ENCODE measurements at regions not wholly inside any gene's neighbourhood (a gene's known extent, or its start where the extent isn't known, plus 50 kb on each side); places are given as distances from the start of the nearest gene placed in this dataset.
A peak's percentile ranks its signal among the peaks of the same experiment; 100 is the strongest.
"Not testable (repeated sequence)": the region's sequence is repeated elsewhere in the genome, so short reads cannot be mapped to it uniquely, and the experiment has no call there.

DNA sequence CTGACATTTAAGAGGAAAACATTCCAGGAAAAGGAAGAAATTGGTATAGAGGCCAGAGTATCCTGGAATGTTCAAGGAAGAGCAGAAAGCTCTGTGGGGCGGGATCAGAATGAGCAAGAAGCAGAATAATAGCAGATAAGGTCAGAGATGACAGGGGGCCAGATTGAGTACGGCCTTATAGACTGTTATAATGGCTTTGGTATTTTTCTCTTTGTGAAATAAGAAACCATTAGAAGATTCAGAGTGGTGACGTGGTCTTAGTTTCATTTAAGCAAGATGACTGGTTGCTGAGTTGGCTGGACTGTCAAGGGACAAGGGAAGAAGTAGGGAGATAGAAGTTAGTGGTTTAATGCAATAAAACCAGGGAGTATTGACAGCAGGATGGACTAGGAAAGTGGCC lies 218.3 kb upstream of the SOX2 start:
- Histone ChIP-seq H3K9ac (ENCODE audit: low read length) (no peak overlapping the region), H3K79me2 (ENCODE audit: low read length) (no peaks in the 10 kb centered on the region), H3K9me2 (replicated peaks; ENCODE audit: insufficient read depth, low read length) (no peaks in the 10 kb centered on the region), H3K4me1 (ENCODE audit: low read length) (no peaks in the 10 kb centered on the region), H2AFZ (ENCODE audit: low read length) (no peak overlapping the region), H3K27me3 (ENCODE audit: low read length) (no peaks in the 10 kb centered on the region), H3K4me3 (ENCODE audit: low read length) (no peak overlapping the region), H3K27ac (ENCODE audit: low read length) (no peak overlapping the region), H4K20me1 (ENCODE audit: insufficient read depth, low read depth, low read length) (no peaks in the 10 kb centered on the region), H3K4me2 (ENCODE audit: low read depth, low read length, poor library complexity, severe bottlenecking) (no peak overlapping the region), H3K36me3 (ENCODE audit: insufficient read depth, low read length) (no peaks in the 10 kb centered on the region), H3K9me3 (ENCODE audit: low read length) (no peaks in the 10 kb centered on the region)
- no peak for DNase-seq

DNA sequence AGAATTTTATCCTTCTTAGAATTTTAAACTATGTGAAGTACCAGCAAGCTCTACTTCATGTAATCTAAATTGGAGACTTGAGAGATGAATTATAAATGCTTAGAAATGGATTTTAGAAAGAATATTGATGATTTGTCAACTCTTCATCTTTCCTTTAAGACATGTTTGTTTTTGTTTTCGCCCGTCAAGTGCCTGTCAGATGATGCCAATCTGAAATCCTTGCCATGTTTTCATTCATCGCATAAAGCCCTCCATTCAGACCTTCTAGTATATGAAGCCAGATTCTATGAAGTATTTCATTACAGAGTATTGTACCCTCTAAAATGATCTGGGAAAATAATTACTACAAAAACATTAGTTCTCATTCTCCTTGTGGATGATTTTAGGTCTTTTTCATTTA lies 223.2 kb upstream of the SOX2 start:
- no peaks in the 10 kb centered on the region for H3K36me3 ChIP-seq (ENCODE audit: insufficient read depth, low read length)
- no peaks in the 10 kb centered on the region for H3K79me2 ChIP-seq (ENCODE audit: low read length)
- no peaks in the 10 kb centered on the region for H3K9me3 ChIP-seq (ENCODE audit: low read length)
- H2AFZ ChIP-seq (ENCODE audit: low read length), result no peak overlapping the region
- no peak for DNase-seq
- H3K27me3 ChIP-seq (ENCODE audit: low read length), result no peaks in the 10 kb centered on the region
- no peak overlapping the region for H3K4me2 ChIP-seq (ENCODE audit: low read depth, low read length, poor library complexity, severe bottlenecking)
- no peaks in the 10 kb centered on the region for H4K20me1 ChIP-seq (ENCODE audit: insufficient read depth, low read depth, low read length)
- no peak overlapping the region for H3K27ac ChIP-seq (ENCODE audit: low read length)
- no peak overlapping the region for H3K9ac ChIP-seq (ENCODE audit: low read length)
- H3K4me1 ChIP-seq (ENCODE audit: low read length), result no peaks in the 10 kb centered on the region
- H3K9me2 ChIP-seq (replicated peaks; ENCODE audit: insufficient read depth, low read length), result no peaks in the 10 kb centered on the region
- H3K4me3 ChIP-seq (ENCODE audit: low read length), result no peak overlapping the region

DNA sequence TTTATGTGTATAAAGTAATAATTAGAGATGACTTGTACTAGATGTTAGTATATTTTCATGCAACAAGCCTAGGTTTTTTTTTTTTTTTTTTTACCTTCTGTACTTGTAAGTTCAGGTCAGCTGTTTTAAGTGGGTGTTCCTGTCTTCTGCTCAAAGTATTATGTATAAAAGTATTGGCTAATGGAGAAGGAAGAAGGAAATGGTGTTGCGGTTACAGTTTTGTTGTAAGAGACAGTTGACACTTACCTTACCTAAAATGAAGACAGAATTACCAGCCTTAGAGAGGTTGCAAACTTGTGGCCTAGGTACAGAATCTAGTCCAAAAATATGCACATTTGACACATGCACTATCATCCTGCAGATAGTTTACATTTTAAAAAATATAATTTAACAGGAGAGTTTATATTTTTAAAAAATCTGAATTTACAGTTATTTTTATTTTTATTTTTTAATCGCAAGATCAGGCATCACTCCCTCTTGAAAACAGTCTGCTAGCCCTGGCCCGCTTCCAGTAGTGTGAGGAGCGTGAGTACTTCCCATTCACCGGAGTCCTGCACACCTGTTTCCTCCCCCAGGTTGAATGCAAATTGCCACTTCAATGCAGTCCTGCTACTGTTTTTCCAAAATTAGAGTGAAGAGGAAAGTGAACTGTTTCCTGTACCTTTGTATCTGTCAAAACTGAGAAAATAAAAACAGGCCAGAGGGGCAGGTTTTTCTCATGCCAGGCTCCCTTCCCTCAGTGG lies 224.3 kb upstream of the SOX2 start:
- no peaks in the 10 kb centered on the region for H4K20me1 ChIP-seq (ENCODE audit: insufficient read depth, low read depth, low read length)
- DNase-seq, result no peak
- H3K9ac ChIP-seq (ENCODE audit: low read length), result no peak overlapping the region
- no peaks in the 10 kb centered on the region for H3K36me3 ChIP-seq (ENCODE audit: insufficient read depth, low read length)
- no peaks in the 10 kb centered on the region for H3K27me3 ChIP-seq (ENCODE audit: low read length)
- no peak overlapping the region for H3K27ac ChIP-seq (ENCODE audit: low read length)
- H3K4me2 ChIP-seq (ENCODE audit: low read depth, low read length, poor library complexity, severe bottlenecking), result no peak overlapping the region
- H3K9me2 ChIP-seq (replicated peaks; ENCODE audit: insufficient read depth, low read length), result no peaks in the 10 kb centered on the region
- H2AFZ ChIP-seq (ENCODE audit: low read length), result no peak overlapping the region
- H3K4me3 ChIP-seq (ENCODE audit: low read length), result no peak overlapping the region
- no peaks in the 10 kb centered on the region for H3K9me3 ChIP-seq (ENCODE audit: low read length)
- H3K4me1 ChIP-seq (ENCODE audit: low read length), result no peaks in the 10 kb centered on the region
- H3K79me2 ChIP-seq (ENCODE audit: low read length), result no peaks in the 10 kb centered on the region

DNA sequence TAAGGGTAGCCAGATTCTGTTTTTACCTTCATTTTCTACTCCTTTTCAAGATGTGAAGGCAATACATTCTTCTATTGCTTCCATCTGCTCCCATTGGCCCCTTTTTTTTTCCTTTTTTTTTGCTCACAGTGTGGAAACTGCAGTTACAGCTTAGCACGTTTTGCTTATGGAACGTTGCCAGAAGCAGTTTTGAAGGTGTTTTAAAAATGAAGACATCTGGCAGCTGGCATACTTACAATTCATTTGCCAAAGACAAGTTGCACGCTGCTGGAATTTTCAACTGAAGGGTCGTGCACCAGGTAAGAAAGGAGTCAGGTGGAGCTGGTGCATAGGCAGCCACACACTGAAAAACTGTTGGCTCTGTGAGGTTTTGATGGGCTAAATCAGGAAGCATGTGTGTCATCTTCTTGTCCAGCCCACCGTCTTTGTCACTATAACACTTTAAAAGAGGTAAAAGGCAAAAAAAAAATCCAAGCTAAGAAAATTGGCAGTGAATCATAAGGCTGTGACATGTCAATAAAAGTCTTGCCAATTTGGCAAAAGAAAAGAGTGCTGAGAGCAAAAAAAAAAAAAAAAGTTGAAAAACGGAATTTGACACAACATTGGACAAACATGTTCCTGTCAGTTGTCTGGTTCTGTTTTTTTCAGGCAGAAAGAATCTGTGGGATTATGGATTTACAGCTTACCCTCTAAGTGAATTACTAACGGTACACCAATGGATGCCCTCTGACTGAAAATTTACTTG lies 225.4 kb upstream of the SOX2 start:
- Histone ChIP-seq H3K9me2 (replicated peaks; ENCODE audit: insufficient read depth, low read length) (no peaks in the 10 kb centered on the region), H3K27ac (ENCODE audit: low read length) (no peak overlapping the region), H3K9me3 (ENCODE audit: low read length) (no peaks in the 10 kb centered on the region), H3K4me2 (ENCODE audit: low read depth, low read length, poor library complexity, severe bottlenecking) (no peak overlapping the region), H3K4me3 (ENCODE audit: low read length) (no peak overlapping the region), H3K79me2 (ENCODE audit: low read length) (no peaks in the 10 kb centered on the region), H3K9ac (ENCODE audit: low read length) (no peak overlapping the region), H3K27me3 (ENCODE audit: low read length) (no peaks in the 10 kb centered on the region), H3K36me3 (ENCODE audit: insufficient read depth, low read length) (no peaks in the 10 kb centered on the region), H3K4me1 (ENCODE audit: low read length) (no peaks in the 10 kb centered on the region), H2AFZ (ENCODE audit: low read length) (no peak overlapping the region), H4K20me1 (ENCODE audit: insufficient read depth, low read depth, low read length) (no peaks in the 10 kb centered on the region)
- DNase-seq, result no peak

DNA sequence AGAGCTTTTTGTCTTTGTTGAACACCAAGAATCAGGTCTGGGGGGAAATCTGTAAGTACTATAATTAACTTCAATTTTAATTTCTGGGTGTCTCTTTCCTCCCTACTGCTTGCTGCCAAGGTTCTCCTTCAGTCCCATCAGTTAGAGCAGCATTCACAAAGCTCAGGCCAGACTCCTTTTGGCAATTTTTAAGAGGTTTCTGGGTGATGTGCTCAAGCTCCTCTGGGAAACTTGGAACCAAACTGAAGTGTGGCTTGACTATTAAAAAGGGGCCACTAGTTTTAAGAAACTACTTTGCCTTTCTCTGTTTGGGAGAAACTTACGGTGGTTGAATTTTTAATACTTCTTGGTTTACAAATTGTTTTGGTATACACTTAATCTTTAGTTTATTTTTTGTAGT lies 227.7 kb upstream of the SOX2 start:
- no peaks in the 10 kb centered on the region for H3K36me3 ChIP-seq (ENCODE audit: insufficient read depth, low read length)
- H3K9me2 ChIP-seq (replicated peaks; ENCODE audit: insufficient read depth, low read length), result no peaks in the 10 kb centered on the region
- peak; percentile 1 for DNase-seq
- no peak overlapping the region for H3K4me2 ChIP-seq (ENCODE audit: low read depth, low read length, poor library complexity, severe bottlenecking)
- no peaks in the 10 kb centered on the region for H3K27me3 ChIP-seq (ENCODE audit: low read length)
- H3K27ac ChIP-seq (ENCODE audit: low read length), result no peak overlapping the region
- no peaks in the 10 kb centered on the region for H3K79me2 ChIP-seq (ENCODE audit: low read length)
- no peaks in the 10 kb centered on the region for H3K9me3 ChIP-seq (ENCODE audit: low read length)
- H3K9ac ChIP-seq (ENCODE audit: low read length), result no peak overlapping the region
- no peaks in the 10 kb centered on the region for H3K4me1 ChIP-seq (ENCODE audit: low read length)
- no peaks in the 10 kb centered on the region for H4K20me1 ChIP-seq (ENCODE audit: insufficient read depth, low read depth, low read length)
- H2AFZ ChIP-seq (ENCODE audit: low read length), result no peak overlapping the region
- H3K4me3 ChIP-seq (ENCODE audit: low read length), result no peak overlapping the region

DNA sequence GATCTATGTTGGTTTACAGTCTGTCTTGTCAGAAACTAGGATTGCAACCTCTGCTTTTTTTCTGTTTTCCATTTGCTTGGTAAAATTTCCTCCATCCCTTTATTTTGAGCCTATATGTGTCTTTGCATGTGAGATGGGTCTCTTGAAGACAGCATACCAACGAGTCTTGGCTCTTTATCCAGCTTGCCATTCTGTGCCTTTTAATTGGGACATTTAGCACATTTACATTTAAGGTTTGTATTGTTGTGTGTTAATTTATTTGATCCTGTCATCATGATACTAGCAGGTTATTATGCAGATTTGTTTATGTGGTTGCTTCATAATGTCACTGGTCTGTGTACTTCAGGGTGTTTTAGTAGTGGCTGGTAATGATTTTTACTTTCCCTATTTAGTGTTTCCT lies 236.6 kb upstream of the SOX2 start:
- H3K27me3 ChIP-seq (ENCODE audit: low read length); H3K4me3 ChIP-seq (ENCODE audit: low read length); H3K4me1 ChIP-seq (ENCODE audit: low read length); H3K9me2 ChIP-seq (replicated peaks; ENCODE audit: insufficient read depth, low read length); H3K27ac ChIP-seq (ENCODE audit: low read length); H3K79me2 ChIP-seq (ENCODE audit: low read length); H3K9me3 ChIP-seq (ENCODE audit: low read length); DNase-seq; H4K20me1 ChIP-seq (ENCODE audit: insufficient read depth, low read depth, low read length); H3K4me2 ChIP-seq (ENCODE audit: low read depth, low read length, poor library complexity, severe bottlenecking); H2AFZ ChIP-seq (ENCODE audit: low read length); H3K36me3 ChIP-seq (ENCODE audit: insufficient read depth, low read length); H3K9ac ChIP-seq (ENCODE audit: low read length): not testable (repeated sequence)

DNA sequence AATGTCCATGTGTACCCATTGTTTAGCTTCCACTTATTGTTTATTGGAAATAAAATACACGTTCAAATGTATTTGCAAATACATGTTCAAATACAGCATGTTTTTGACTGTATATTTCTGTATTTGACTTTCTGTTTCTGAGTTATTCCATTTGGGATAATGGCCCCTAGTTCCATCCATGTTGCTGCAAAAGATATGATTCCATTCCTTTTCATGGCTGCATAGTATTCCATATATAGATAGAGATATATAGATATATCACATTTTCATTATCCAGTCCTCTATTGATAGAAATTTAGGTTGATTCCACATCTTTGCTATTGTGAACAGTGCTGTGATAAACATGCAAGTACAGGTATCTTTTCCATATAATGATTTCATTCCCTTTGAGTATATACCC lies 241.4 kb upstream of the SOX2 start:
- Histone ChIP-seq H3K27me3 (ENCODE audit: low read length) (no peaks in the 10 kb centered on the region), H3K9me2 (replicated peaks; ENCODE audit: insufficient read depth, low read length) (no peaks in the 10 kb centered on the region), H2AFZ (ENCODE audit: low read length) (no peak overlapping the region), H3K36me3 (ENCODE audit: insufficient read depth, low read length) (no peaks in the 10 kb centered on the region), H3K4me1 (ENCODE audit: low read length) (no peaks in the 10 kb centered on the region), H3K4me3 (ENCODE audit: low read length) (no peak overlapping the region), H3K79me2 (ENCODE audit: low read length) (no peaks in the 10 kb centered on the region), H3K9me3 (ENCODE audit: low read length) (no peaks in the 10 kb centered on the region), H3K27ac (ENCODE audit: low read length) (no peak overlapping the region), H3K9ac (ENCODE audit: low read length) (no peak overlapping the region), H3K4me2 (ENCODE audit: low read depth, low read length, poor library complexity, severe bottlenecking) (no peak overlapping the region), H4K20me1 (ENCODE audit: insufficient read depth, low read depth, low read length) (no peaks in the 10 kb centered on the region)
- no peak for DNase-seq

DNA sequence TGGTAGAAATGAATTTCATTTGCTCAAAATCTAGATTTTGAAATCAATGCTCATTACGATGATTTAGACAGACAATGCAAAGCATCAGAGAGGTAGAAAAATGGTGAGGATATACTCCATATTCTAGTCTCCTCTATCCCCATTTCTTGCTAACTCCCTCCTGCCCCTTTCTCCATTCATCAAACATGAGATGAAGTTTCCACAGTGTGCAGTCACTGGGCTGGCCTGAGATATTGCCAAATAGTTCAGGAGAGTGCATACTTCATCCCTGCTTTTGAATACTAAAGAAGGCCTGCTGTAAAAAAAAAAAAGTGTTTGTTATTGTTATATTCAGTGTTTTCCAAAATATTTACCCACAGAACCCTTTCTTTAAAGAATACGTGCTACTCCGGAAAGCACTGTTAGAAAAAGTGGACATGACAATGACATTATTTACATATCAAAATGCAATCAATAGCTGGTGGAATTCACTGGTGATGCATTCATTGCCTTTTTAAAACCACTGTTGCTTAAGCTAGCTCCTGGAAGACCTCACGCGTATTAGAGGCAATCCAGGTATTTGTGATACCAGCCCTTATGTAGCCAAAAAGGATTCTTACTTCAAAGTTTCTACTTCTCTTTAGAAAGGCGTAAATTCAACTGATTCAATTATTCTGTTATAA lies 247.6 kb upstream of the SOX2 start:
- Histone ChIP-seq H3K27ac (ENCODE audit: low read length) (no peak overlapping the region), H3K4me2 (ENCODE audit: low read depth, low read length, poor library complexity, severe bottlenecking) (no peak overlapping the region), H3K27me3 (ENCODE audit: low read length) (no peaks in the 10 kb centered on the region), H4K20me1 (ENCODE audit: insufficient read depth, low read depth, low read length) (no peaks in the 10 kb centered on the region), H3K9ac (ENCODE audit: low read length) (no peak overlapping the region), H3K9me2 (replicated peaks; ENCODE audit: insufficient read depth, low read length) (no peaks in the 10 kb centered on the region), H2AFZ (ENCODE audit: low read length) (no peak overlapping the region), H3K9me3 (ENCODE audit: low read length) (no peaks in the 10 kb centered on the region), H3K4me1 (ENCODE audit: low read length) (no peaks in the 10 kb centered on the region), H3K79me2 (ENCODE audit: low read length) (no peaks in the 10 kb centered on the region), H3K36me3 (ENCODE audit: insufficient read depth, low read length) (no peaks in the 10 kb centered on the region), H3K4me3 (ENCODE audit: low read length) (no peak overlapping the region)
- DNase-seq, result no peak
